Nephron (organoid): ENCODE measurements at regions not wholly inside any gene's neighbourhood (a gene's known extent, or its start where the extent isn't known, plus 50 kb on each side); places are given as distances from the start of the nearest gene placed in this dataset.

Source experiments
- H3K27ac Mint-ChIP-seq, 3 experiments: 2 replicates each; pipeline ENCODE4 v1.8.0; 2020; ENCODE audit warnings: mixed read lengths in 3 of 3, mild to moderate bottlenecking in 2 of 3, moderate library complexity in 1 of 3
- H3K27me3 Mint-ChIP-seq: 2 replicates; pipeline ENCODE4 v1.8.0; 2021; ENCODE audit warnings: low read depth, mild to moderate bottlenecking, moderate library complexity, mixed read lengths
- H3K36me3 Mint-ChIP-seq: 2 replicates; pipeline ENCODE4 v1.8.0; 2020; ENCODE audit warnings: low read depth, mixed read lengths
- H3K4me1 Mint-ChIP-seq: 2 replicates; pipeline ENCODE4 v1.8.0; 2020; ENCODE audit warnings: mixed read lengths
- H3K4me3 Mint-ChIP-seq, 3 experiments: 2 replicates each; pipeline ENCODE4 v1.8.0; 2020; ENCODE audit warnings: mild to moderate bottlenecking in 3 of 3, mixed read lengths in 3 of 3, moderate library complexity in 2 of 3
- H3K9me3 Mint-ChIP-seq: 2 replicates; pipeline ENCODE4 v1.8.0; 2020; ENCODE audit warnings: mixed read lengths
- TF ChIP-seq, protein P1 (sequence below), 3 experiments: fragments of 200-600 bp; sonication (generic); IDR thresholded peaks; one replicate each; pipeline ENCODE4 v1.5.0; 2021; ENCODE audit warnings: antibody characterized with exemption in 3 of 3; ENCODE audit not compliant: unreplicated experiment in 3 of 3

- Mint-ChIP-seq H3K4me3 (no peak overlapping the region), H3K36me3 (peaks cover 4% of the 10 kb centered on the region), H3K27ac (no peak overlapping the region), H3K27me3 (peaks cover 1% of the 10 kb centered on the region), H3K4me1 (no peaks in the 10 kb centered on the region), H3K9me3 (no peaks in the 10 kb centered on the region)
- TF ChIP-seq, protein P1, sequence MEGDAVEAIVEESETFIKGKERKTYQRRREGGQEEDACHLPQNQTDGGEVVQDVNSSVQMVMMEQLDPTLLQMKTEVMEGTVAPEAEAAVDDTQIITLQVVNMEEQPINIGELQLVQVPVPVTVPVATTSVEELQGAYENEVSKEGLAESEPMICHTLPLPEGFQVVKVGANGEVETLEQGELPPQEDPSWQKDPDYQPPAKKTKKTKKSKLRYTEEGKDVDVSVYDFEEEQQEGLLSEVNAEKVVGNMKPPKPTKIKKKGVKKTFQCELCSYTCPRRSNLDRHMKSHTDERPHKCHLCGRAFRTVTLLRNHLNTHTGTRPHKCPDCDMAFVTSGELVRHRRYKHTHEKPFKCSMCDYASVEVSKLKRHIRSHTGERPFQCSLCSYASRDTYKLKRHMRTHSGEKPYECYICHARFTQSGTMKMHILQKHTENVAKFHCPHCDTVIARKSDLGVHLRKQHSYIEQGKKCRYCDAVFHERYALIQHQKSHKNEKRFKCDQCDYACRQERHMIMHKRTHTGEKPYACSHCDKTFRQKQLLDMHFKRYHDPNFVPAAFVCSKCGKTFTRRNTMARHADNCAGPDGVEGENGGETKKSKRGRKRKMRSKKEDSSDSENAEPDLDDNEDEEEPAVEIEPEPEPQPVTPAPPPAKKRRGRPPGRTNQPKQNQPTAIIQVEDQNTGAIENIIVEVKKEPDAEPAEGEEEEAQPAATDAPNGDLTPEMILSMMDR (IDR thresholded peaks at IDR 0.05; ENCODE audit: unreplicated experiment in 3 of 3) = no peak
Measured at GRCh38 chr7:131026297-131027000, 292.4 kb upstream of the KLF14 start.

- Mint-ChIP-seq H3K27ac (no peak overlapping the region), H3K4me1 (no peaks in the 10 kb centered on the region), H3K4me3 (no peak overlapping the region), H3K27me3 (no peaks in the 10 kb centered on the region), H3K9me3 (no peaks in the 10 kb centered on the region), H3K36me3 (no peaks in the 10 kb centered on the region)
- TF ChIP-seq, protein P1 (IDR thresholded peaks at IDR 0.05; ENCODE audit: unreplicated experiment in 3 of 3) = no peak
Measured at GRCh38 chr7:131027287-131027773, 293.3 kb upstream of the KLF14 start.

DNA sequence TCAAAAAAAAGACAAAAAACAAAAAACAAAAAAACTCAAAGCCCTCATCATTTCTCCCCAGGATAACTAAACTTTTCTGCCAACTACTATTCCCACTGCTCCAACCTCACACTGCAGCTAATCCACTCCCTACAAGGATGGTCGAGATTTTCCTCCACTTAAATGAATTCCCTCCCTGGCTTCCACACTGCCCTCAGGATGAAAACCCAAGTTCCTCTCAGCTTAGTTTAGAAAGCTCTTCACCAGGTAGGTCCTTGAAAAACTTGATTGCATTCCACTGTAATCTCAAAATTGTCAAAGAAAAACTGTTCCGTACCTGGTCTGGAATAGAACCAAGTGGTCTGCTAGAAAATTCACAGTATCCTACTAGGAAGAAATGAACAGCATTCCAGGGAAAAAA lies 294.3 kb upstream of the KLF14 start:
- Mint-ChIP-seq H3K9me3 (no peaks in the 10 kb centered on the region), H3K27ac (no peak overlapping the region)
- TF ChIP-seq, protein P1 (IDR thresholded peaks at IDR 0.05; ENCODE audit: unreplicated experiment in 3 of 3) = no peak

DNA sequence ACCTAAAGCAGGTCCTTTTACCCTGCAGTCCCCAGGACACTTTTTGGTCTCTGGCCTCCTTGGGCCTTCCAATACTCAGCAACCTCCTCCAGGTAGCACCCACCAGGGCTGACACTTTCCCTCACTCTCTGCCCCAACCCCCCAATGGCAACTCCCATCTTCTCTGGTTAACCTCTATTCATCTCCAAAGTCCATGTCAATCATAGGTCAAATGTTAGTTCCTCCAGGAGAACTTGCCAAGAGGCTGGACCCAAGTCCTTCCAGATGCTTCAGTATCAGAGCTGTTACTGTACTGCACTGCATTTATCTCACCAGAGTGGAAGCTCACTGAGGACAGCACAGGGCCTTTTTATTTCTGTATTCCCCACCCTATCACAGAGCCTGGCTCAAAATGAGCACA lies 295.0 kb upstream of the KLF14 start:
- Mint-ChIP-seq H3K9me3 (no peaks in the 10 kb centered on the region), H3K4me1 (no peaks in the 10 kb centered on the region), H3K36me3 (no peaks in the 10 kb centered on the region), H3K27me3 (no peaks in the 10 kb centered on the region), H3K27ac (no peak overlapping the region), H3K4me3 (no peak overlapping the region)
- TF ChIP-seq, protein P1 (IDR thresholded peaks at IDR 0.05; ENCODE audit: unreplicated experiment in 3 of 3) = no peak

More for the DNA sequence above, 294.3 kb upstream of the KLF14 start:
- Mint-ChIP-seq H3K36me3 (no peaks in the 10 kb centered on the region), H3K4me1 (no peaks in the 10 kb centered on the region), H3K4me3 (no peak overlapping the region), H3K27me3 (no peaks in the 10 kb centered on the region)

- H3K9me3 Mint-ChIP-seq = no peaks in the 10 kb centered on the region
- no peaks in the 10 kb centered on the region for H3K27me3 Mint-ChIP-seq
- no peaks in the 10 kb centered on the region for H3K36me3 Mint-ChIP-seq
- no peak overlapping the region for H3K27ac Mint-ChIP-seq
- H3K4me1 Mint-ChIP-seq = peaks cover 6% of the 10 kb centered on the region
- no peak overlapping the region for H3K4me3 Mint-ChIP-seq
- TF ChIP-seq, protein P1 (IDR thresholded peaks at IDR 0.05; ENCODE audit: unreplicated experiment in 3 of 3) = no peak
Measured at GRCh38 chr7:131031099-131031868, 296.4 kb upstream of the MKLN1 start.
